ENCODE measurements at regions not wholly inside any gene's neighbourhood (a gene's known extent, or its start where the extent isn't known, plus 50 kb on each side); places are given as distances from the start of the nearest gene placed in this dataset.

- H3K4me2 ChIP-seq (ENCODE audit: low read length), result no peak overlapping the region
- no peaks in the 10 kb centered on the region for H3K4me1 ChIP-seq (ENCODE audit: control insufficient read depth, low read length)
- TF ChIP-seq CTCF (IDR thresholded peaks at IDR 0.05; ENCODE audit: low read depth, low read length, poor library complexity, severe bottlenecking) (no peak), EZH2phosphoT487 (IDR thresholded peaks at IDR 0.05; ENCODE audit: borderline replicate concordance, low read length) (no peak)
- H3F3A ChIP-seq (ENCODE audit: control insufficient read depth, insufficient read depth), result no peaks in the 10 kb centered on the region
- H3K79me2 ChIP-seq (ENCODE audit: control insufficient read depth, low read length), result no peaks in the 10 kb centered on the region
- no peak overlapping the region for H3K4me3 ChIP-seq (ENCODE audit: low read length)
- H3K9me3 ChIP-seq (ENCODE audit: control insufficient read depth, insufficient read depth, low read length), result no peaks in the 10 kb centered on the region; the same call in 1 of the 2 replicates
- H4K20me1 ChIP-seq (ENCODE audit: control insufficient read depth, insufficient read depth, low read depth, low read length), result no peaks in the 10 kb centered on the region
- no peaks in the 10 kb centered on the region for H3K27me3 ChIP-seq (ENCODE audit: control insufficient read depth, low read length)
- no peaks in the 10 kb centered on the region for H3K36me3 ChIP-seq (ENCODE audit: control insufficient read depth, low read length)
- H3K27ac ChIP-seq (ENCODE audit: low read depth, low read length), result no peak overlapping the region
- H3K9me2 ChIP-seq (replicated peaks; ENCODE audit: control insufficient read depth, low read length), result no peaks in the 10 kb centered on the region
Observed at GRCh38 chr9:87089929-87090328, 142.6 kb upstream of the GAS1 start.

GRCh38 chr9:87093777-87094176, 146.5 kb upstream of the GAS1 start:
- H3K4me3 ChIP-seq (ENCODE audit: low read length), result no peak overlapping the region
- H3K79me2 ChIP-seq (ENCODE audit: control insufficient read depth, low read length), result no peaks in the 10 kb centered on the region
- H3K9me2 ChIP-seq (replicated peaks; ENCODE audit: control insufficient read depth, low read length), result no peaks in the 10 kb centered on the region
- TF ChIP-seq CTCF (IDR thresholded peaks at IDR 0.05; ENCODE audit: low read depth, low read length, poor library complexity, severe bottlenecking), result no peak
- TF ChIP-seq EZH2phosphoT487 (IDR thresholded peaks at IDR 0.05; ENCODE audit: borderline replicate concordance, low read length), result no peak
- H3K27me3 ChIP-seq (ENCODE audit: control insufficient read depth, low read length), result no peaks in the 10 kb centered on the region
- no peaks in the 10 kb centered on the region for H3F3A ChIP-seq (ENCODE audit: control insufficient read depth, insufficient read depth)
- H3K4me1 ChIP-seq (ENCODE audit: control insufficient read depth, low read length), result no peaks in the 10 kb centered on the region
- H3K27ac ChIP-seq (ENCODE audit: low read depth, low read length), result no peak overlapping the region
- no peaks in the 10 kb centered on the region for H4K20me1 ChIP-seq (ENCODE audit: control insufficient read depth, insufficient read depth, low read depth, low read length)
- no peaks in the 10 kb centered on the region for H3K36me3 ChIP-seq (ENCODE audit: control insufficient read depth, low read length)
- no peak overlapping the region for H3K4me2 ChIP-seq (ENCODE audit: low read length)
- H3K9me3 ChIP-seq (ENCODE audit: control insufficient read depth, insufficient read depth, low read length), result no peaks in the 10 kb centered on the region

GRCh38 chr9:87095951-87096350, 148.6 kb upstream of the GAS1 start:
- Histone ChIP-seq H3K27me3 (ENCODE audit: control insufficient read depth, low read length) (no peaks in the 10 kb centered on the region), H3F3A (ENCODE audit: control insufficient read depth, insufficient read depth) (no peaks in the 10 kb centered on the region), H3K9me2 (replicated peaks; ENCODE audit: control insufficient read depth, low read length) (no peaks in the 10 kb centered on the region), H3K4me3 (ENCODE audit: low read length) (no peak overlapping the region), H3K36me3 (ENCODE audit: control insufficient read depth, low read length) (no peaks in the 10 kb centered on the region), H3K27ac (ENCODE audit: low read depth, low read length) (no peak overlapping the region), H4K20me1 (ENCODE audit: control insufficient read depth, insufficient read depth, low read depth, low read length) (no peaks in the 10 kb centered on the region), H3K79me2 (ENCODE audit: control insufficient read depth, low read length) (no peaks in the 10 kb centered on the region), H3K9me3 (ENCODE audit: control insufficient read depth, insufficient read depth, low read length) (no peaks in the 10 kb centered on the region), H3K4me1 (ENCODE audit: control insufficient read depth, low read length) (no peaks in the 10 kb centered on the region), H3K4me2 (ENCODE audit: low read length) (no peak overlapping the region)
- TF ChIP-seq EZH2phosphoT487 (IDR thresholded peaks at IDR 0.05; ENCODE audit: borderline replicate concordance, low read length), result no peak
- TF ChIP-seq CTCF (IDR thresholded peaks at IDR 0.05; ENCODE audit: low read depth, low read length, poor library complexity, severe bottlenecking), result no peak

GRCh38 chr9:87096506-87096905, 149.2 kb upstream of the GAS1 start:
- Histone ChIP-seq H3K4me3 (ENCODE audit: low read length) (no peak overlapping the region), H3K36me3 (ENCODE audit: control insufficient read depth, low read length) (no peaks in the 10 kb centered on the region)

More at GRCh38 chr9:87096506-87096905, 149.2 kb upstream of the GAS1 start:
- no peaks in the 10 kb centered on the region for H3K9me3 ChIP-seq (ENCODE audit: control insufficient read depth, insufficient read depth, low read length)
- no peaks in the 10 kb centered on the region for H4K20me1 ChIP-seq (ENCODE audit: control insufficient read depth, insufficient read depth, low read depth, low read length)
- TF ChIP-seq EZH2phosphoT487 (IDR thresholded peaks at IDR 0.05; ENCODE audit: borderline replicate concordance, low read length) (no peak), CTCF (IDR thresholded peaks at IDR 0.05; ENCODE audit: low read depth, low read length, poor library complexity, severe bottlenecking) (no peak)
- H3K4me2 ChIP-seq (ENCODE audit: low read length), result no peak overlapping the region
- no peaks in the 10 kb centered on the region for H3F3A ChIP-seq (ENCODE audit: control insufficient read depth, insufficient read depth)
- H3K4me1 ChIP-seq (ENCODE audit: control insufficient read depth, low read length), result no peaks in the 10 kb centered on the region
- no peaks in the 10 kb centered on the region for H3K79me2 ChIP-seq (ENCODE audit: control insufficient read depth, low read length)
- H3K9me2 ChIP-seq (replicated peaks; ENCODE audit: control insufficient read depth, low read length), result no peaks in the 10 kb centered on the region
- no peaks in the 10 kb centered on the region for H3K27me3 ChIP-seq (ENCODE audit: control insufficient read depth, low read length)
- no peak overlapping the region for H3K27ac ChIP-seq (ENCODE audit: low read depth, low read length)

Data from DOHH2 (cell line).